ENCODE measurements at regions not wholly inside any gene's neighbourhood (a gene's known extent, or its start where the extent isn't known, plus 50 kb on each side); places are given as distances from the start of the nearest gene placed in this dataset. TPM values are rescaled to one million over a fixed set of nuclear protein-coding genes. Genes with fewer than 3 reads are reported as not detected.
"Not testable (repeated sequence)": the region's sequence is repeated elsewhere in the genome, so short reads cannot be mapped to it uniquely, and the experiment has no call there.

- H3K27me3 ChIP-seq = no peaks in the 10 kb centered on the region
- DNase-seq = no peak
- intact Hi-C loops (cut with DNase I) = no loop called here
Measured at GRCh38 chr2:240384711-240385450, 50.6 kb upstream of the GPC1 start.

GRCh38 chr2:240385451-240386161, 49.9 kb upstream of the GPC1 start:
- WGBS, 2 donors = 100% methylated on average over 1 of the region's 3 CpGs; no CpG with 5 or more reads in 1 of the 2 donors
- H3K4me1 ChIP-seq; H3K27ac ChIP-seq; H3K9me3 ChIP-seq; H3K36me3 ChIP-seq; H3K4me3 ChIP-seq (replicated peaks in 1 of 3); intact Hi-C loops (cut with DNase I); H3K27me3 ChIP-seq; DNase-seq: not testable (repeated sequence)

More at GRCh38 chr2:240384711-240385450, 50.6 kb upstream of the GPC1 start:
- no peaks in the 10 kb centered on the region for H3K9me3 ChIP-seq
- no peak overlapping the region for H3K27ac ChIP-seq
- WGBS, 2 donors = 86% methylated on average over 10 to 14 of the region's 15 CpGs
- no peak overlapping the region for H3K4me3 ChIP-seq (replicated peaks in 1 of 3)
- TF ChIP-seq CTCF (IDR thresholded peaks at IDR 0.05) (no peak), POLR2A (IDR thresholded peaks at IDR 0.05) (no peak)
- H3K4me1 ChIP-seq = no peaks in the 10 kb centered on the region
- H3K36me3 ChIP-seq = no peaks in the 10 kb centered on the region

Small RNA genes lying in the stretch of these regions (small RNA-seq; reads per million reads assigned to genes)
- gene RF00012 = not detected
